ENCODE measurements at regions not wholly inside any gene's neighbourhood (a gene's known extent, or its start where the extent isn't known, plus 50 kb on each side); places are given as distances from the start of the nearest gene placed in this dataset.

DNA sequence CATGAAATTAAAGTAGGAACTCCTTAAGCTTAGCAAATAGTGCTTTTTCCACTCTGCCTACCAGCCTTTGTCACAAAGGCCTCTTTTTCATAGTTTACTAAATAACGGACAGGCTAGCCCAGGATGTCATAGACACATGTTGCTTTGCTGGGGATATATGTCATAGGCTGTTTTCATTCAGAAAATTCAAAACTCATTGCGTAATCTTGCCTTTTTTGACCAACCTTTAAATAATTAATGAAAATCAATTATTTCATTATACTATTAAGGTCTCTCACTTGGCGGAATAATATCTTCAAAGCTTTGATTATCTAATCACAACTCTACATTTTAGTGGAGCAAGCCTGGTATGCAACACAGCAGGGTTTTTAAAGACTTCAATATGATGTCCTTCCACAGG, 1245.7 kb upstream of the LRRTM1 start:
- TF ChIP-seq CTCF (IDR thresholded peaks at IDR 0.05; ENCODE audit: borderline replicate concordance, extremely low read depth, low read length, poor library complexity, severe bottlenecking) = no peak
- no peak for TF ChIP-seq EZH2 (IDR thresholded peaks at IDR 0.05; ENCODE audit: borderline replicate concordance, low read depth, low read length, severe bottlenecking)
